22Rv1 (cell line): ENCODE measurements at regions not wholly inside any gene's neighbourhood (a gene's known extent, or its start where the extent isn't known, plus 50 kb on each side); places are given as distances from the start of the nearest gene placed in this dataset.
"Not testable (repeated sequence)": the region's sequence is repeated elsewhere in the genome, so short reads cannot be mapped to it uniquely, and the experiment has no call there.

Experiments
- H3K27ac ChIP-seq: fragments of 450-650 bp; 2 replicates; pipeline ENCODE4 v1.5.1; 2017
- CTCF ChIP-seq: fragments of 450-650 bp; IDR thresholded peaks from 2 replicates; pipeline ENCODE4 v1.5.1; 2017; ENCODE audit warnings: mild to moderate bottlenecking
- ZFX ChIP-seq: fragments of 450-650 bp; IDR thresholded peaks from 2 replicates; pipeline ENCODE4 v1.6.1; 2017; ENCODE audit warnings: antibody characterized with exemption, borderline replicate concordance

- not testable (repeated sequence) for H3K27ac ChIP-seq
Observed at GRCh38 chr17:445839-446238, 93.2 kb upstream of the RPH3AL start, which contains the start of gene RFLNB. Gene RFLNB (minus strand): TSS chr17:445939.

GRCh38 chr17:444879-445454, 92.4 kb upstream of the RPH3AL start:
- TF ChIP-seq ZFX (no peak), CTCF (no peak)

GRCh38 chr17:443109-443508, 90.5 kb upstream of the RPH3AL start:
- TF ChIP-seq ZFX = no peak
- no peak for TF ChIP-seq CTCF
- H3K27ac ChIP-seq = no peak overlapping the region

More at GRCh38 chr17:444879-445454, 92.4 kb upstream of the RPH3AL start:
- no peak overlapping the region for H3K27ac ChIP-seq

- TF ChIP-seq ZFX (no peak), CTCF (no peak)
- H3K27ac ChIP-seq = no peak overlapping the region
Observed at GRCh38 chr17:441155-441950, 88.7 kb upstream of the RPH3AL start.

- TF ChIP-seq ZFX (no peak), CTCF (no peak)
- no peak overlapping the region for H3K27ac ChIP-seq
Observed at GRCh38 chr17:438191-438590, 85.6 kb upstream of the RPH3AL start.

GRCh38 chr17:437545-437944, 84.9 kb upstream of the RPH3AL start:
- H3K27ac ChIP-seq = no peak overlapping the region
- TF ChIP-seq ZFX (no peak), CTCF (no peak)

GRCh38 chr17:436571-436970, 84.0 kb upstream of the RPH3AL start:
- no peak for TF ChIP-seq CTCF
- TF ChIP-seq ZFX = no peak
- H3K27ac ChIP-seq = no peak overlapping the region

- not testable (repeated sequence) for H3K27ac ChIP-seq
Observed at GRCh38 chr17:432471-432870, 79.9 kb upstream of the RPH3AL start.
